GM12891 (cell line): ENCODE measurements at regions not wholly inside any gene's neighbourhood (a gene's known extent, or its start where the extent isn't known, plus 50 kb on each side); places are given as distances from the start of the nearest gene placed in this dataset.

Source experiments
- PAX5 ChIP-seq: IDR thresholded peaks from 2 replicates; pipeline ENCODE4 v1.6.1; 2011; ENCODE audit warnings: low read length, moderate library complexity, mild to moderate bottlenecking; ENCODE audit not compliant: insufficient read depth, severe bottlenecking
- POLR2A ChIP-seq: IDR thresholded peaks from 2 replicates; pipeline ENCODE4 v1.6.1; 2011; ENCODE audit warnings: low read depth, low read length, control low read depth
- POLR2AphosphoS5 ChIP-seq: IDR thresholded peaks from 2 replicates; pipeline ENCODE4 v1.6.1; 2011; ENCODE audit warnings: low read depth, low read length, control low read depth
- POU2F2 ChIP-seq: IDR thresholded peaks from 2 replicates; pipeline ENCODE4 v1.6.1; 2011; ENCODE audit warnings: low read depth, mild to moderate bottlenecking, control low read depth, low read length, moderate library complexity
- SPI1 ChIP-seq: IDR thresholded peaks from 2 replicates; pipeline ENCODE4 v1.6.1; 2011; ENCODE audit warnings: low read depth, low read length, control low read depth
- TAF1 ChIP-seq: IDR thresholded peaks from 2 replicates; pipeline ENCODE4 v1.6.1; 2011; ENCODE audit warnings: low read depth, low read length, control low read depth

DNA sequence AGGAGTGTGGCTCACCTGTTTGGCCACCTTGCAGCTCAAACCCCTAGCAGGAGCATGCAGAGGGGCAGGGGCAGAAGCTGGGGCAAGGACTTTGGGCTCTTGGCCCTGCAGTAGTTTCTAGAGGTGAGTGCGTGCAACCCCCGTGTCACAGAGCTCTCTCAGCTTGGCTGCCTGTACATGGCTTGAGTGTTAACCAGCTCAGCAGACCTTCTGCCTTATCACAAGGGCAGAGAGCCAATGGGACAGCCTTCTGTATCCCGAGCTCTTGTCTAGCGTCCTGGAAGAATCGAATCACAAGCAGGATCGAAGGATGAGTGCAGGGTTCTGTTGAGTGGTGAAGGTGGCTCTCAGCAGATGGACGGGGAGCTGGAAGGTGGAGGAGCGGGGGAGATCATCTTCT lies 120.3 kb upstream of the TMEM18 start:
- TF ChIP-seq POLR2A (no peak), POLR2AphosphoS5 (no peak), TAF1 (no peak), SPI1 (no peak), PAX5 (no peak), POU2F2 (no peak)
